Eye (tissue), 1 donor: ENCODE measurements at regions not wholly inside any gene's neighbourhood (a gene's known extent, or its start where the extent isn't known, plus 50 kb on each side); places are given as distances from the start of the nearest gene placed in this dataset.
A peak's percentile ranks its signal among the peaks of the same experiment; 100 is the strongest.

Experiments used
- DNase-seq: peaks from one replicate; pipeline ENCODE4 v3.0.0-alpha.2; 2015

DNA sequence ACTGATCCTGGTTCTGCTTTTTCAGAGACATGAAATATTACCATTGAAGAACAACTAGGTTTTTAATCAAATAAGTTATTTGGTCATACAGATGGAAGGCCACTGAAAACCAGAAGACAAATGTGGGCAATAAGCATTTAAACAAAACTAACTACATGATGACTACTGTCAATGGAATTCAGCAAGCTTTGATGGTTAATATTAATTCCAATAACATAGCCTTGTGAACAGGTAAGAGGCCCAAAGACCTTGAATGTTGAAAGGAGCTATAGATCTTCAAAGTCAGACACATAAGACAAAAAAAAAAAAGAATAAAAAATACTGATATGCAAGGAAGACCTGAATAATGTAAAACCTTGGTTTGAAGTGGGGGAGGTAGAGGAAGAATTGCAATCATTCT, 1955.6 kb upstream of the CELF4 start:
- no peak for DNase-seq

DNA sequence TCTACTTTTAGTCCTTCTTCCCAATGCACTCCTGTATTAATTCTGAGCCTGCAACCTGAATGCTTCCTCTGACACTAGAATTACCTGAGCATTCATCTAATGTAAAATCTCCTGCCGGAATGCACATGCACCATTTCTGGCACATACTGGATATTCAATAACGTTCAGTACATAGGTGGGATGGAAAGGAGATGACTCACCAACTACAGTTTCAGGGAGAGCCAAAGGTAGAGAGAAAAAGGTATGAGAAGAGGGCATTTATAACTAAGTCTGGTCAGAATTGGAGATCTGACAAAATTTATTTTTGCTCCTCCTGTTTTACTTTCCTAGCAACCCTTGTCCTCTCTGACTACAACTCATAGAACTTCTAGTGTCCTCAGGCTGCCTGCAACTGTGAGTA, 1954.1 kb upstream of the CELF4 start:
- no peak for DNase-seq

DNA sequence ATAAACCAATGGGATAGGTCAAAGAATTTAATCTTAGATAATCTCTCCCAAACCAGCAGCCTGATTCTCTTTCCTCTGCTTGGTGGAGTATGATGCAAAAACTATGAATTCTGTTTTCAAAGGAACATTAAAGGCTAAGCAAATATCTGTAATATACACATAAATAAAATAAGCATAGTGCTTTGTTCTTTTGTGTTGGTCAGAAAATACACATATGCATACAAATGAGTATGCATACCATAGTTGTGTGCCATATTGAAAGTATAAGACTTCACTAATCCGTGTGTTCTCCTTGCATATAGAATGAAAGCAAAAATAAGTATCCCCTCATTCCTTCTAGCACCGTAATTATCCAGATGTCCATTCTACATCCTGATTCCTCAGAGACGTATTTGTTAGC, 1949.7 kb upstream of the CELF4 start:
- DNase-seq, result no peak

DNA sequence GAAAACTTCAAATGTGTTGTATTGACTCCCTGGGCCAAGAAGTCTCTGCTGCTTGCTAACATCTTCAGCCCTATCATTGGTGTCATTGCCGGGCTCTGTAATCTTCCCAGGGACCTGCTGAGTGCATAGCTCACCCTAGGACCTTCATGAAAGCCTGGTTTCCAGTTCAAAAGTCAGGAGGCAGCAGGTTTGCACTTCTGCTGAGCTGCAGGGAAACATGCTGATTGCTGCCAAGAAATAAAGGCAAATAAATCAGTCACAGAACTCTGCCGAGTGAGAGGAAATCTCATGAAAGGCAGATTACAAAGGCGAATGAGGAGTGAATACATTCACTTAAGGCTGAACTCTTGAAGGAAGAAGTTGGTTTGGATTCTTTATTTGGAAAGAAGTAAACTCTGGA, 1947.6 kb upstream of the CELF4 start:
- no peak for DNase-seq

DNA sequence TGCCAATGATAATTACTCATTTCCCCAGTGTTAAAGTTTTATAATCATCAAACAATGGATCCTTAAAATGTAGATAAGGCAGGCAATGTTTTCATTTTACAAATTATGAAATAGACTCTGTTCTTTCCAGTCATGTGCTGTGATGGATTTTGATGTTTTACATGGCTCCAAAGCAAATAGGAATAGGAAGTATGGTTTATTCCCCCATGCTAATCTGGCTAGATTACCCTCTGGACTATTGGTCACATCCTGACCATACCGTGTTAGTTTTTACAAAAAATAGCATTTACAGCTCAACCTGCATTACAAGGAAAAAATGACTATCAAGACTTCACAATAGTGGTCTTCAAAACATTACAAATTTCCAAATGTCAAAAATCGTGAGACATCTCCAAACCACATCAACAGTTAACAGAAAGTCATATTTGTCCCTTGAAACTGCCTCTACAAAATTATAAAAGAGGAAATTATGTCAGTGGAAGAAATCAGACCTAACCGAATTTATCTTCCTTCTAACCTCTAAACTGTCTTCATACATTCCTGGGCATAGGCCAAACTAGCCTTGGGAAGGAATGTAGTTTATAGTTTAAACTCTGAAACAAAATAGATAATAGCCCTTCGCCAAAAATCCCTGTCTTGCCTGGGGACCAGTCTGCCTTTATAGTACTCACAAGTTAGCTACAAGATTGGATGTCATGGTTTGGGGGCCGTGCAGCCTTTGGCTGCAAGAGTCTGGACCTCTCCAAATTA, 1941.2 kb upstream of the CELF4 start:
- no peak for DNase-seq

DNA sequence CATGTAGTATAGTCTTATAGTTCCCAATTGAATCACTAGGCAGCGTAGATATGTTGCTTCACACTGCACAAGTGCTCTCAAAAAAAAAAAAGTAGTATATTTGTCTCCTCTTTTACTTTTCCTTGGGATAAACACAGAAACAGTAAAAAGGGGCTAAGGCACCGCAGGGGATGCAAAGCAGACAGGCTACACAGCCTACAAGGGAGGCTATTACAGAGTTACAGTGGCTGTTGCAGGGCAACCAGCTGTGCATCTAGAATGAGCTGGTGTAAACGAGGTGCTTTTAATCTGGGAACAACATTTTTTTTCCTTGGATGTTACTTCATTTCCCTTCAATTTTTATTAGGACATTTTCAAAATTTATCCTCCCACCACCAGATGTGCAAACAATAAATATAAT, 1934.7 kb upstream of the CELF4 start:
- DNase-seq, result no peak

DNA sequence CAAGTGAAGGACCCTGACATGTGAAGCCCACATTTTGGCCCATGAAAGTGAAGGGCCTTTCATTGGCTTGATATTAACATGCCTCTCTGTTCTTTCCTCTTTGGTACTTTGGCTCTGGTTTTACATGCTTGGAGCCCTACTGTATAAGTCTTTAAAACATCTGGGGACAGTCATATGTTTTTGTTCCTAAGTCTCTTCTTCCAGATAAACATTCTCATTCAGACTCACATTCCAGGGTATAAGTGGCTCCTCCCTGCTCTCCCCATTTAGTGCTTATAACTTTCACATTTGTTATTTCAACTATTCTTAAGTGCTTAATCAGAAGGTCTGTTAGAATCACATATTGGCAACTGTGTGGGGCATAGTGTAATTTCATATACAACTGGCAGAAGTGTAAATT, 1932.2 kb upstream of the CELF4 start:
- no peak for DNase-seq

DNA sequence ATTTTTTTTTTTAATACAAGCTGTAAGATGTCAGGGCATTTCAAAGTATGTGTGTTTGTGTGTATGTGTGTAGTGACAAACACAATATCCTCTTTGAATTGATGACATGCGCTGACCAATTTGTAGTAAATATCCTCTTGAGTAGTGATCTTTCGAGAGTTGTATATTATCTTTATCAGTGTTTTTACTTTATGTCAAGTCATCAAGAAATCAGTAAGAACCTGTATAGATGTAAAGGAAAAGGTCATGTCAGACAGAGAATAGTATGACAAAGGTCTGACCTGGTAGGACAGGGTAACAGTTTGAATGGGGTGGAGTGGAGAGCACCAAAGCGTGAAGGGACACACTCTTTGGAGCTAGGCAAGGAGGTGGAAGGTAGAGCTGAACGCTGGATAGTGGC, 1931.4 kb upstream of the CELF4 start:
- DNase-seq, result no peak

DNA sequence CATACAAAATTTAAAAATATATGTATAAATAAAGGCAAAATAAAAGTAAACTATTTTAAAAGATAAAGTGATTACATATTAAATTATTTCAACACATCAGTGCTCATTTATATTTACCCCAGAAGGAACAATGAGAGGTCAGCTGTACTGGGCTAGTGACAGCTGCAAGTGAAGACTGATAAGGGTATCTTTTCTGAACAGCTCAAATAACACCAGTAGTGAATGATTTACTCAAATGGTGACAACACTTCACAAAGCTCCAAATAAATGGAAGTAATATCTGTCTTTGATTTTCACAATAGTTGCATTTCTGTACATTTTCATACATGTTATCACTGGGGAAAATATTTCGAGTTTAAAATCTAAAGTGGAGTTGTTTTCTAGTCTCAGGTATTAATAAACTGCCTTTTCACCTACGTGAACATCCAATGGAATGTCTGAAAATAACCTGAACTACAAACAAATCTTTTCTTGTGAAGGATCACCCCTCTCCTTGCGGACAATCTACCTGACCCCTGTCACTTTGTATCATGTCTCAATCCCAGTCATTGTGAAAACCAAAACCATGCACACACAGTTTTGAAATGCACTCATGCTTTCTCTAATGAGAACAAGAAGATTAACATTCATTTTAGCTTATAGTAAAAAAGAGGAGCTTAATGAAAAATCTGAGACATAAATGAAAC, 1928.8 kb upstream of the CELF4 start:
- peak; percentile 27 for DNase-seq

DNA sequence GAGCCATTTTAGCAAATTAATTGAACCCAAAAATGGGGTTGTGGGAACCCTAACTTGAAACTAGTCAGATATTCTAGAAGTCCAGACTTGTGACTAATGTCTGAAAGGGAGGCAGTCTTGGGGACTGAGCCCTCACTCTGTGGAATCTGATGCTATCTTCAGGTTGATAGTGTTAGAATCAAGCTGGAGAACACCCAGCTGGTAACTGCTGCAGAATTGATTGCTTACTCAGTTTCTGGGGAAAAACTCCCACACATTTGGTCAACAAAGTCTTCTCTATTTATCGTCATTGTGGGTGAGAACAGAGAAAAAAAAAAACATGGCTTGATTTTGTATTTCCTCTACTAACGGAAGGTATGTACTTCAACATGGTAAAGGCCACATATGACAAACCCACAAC, 1925.8 kb upstream of the CELF4 start:
- DNase-seq, result no peak

DNA sequence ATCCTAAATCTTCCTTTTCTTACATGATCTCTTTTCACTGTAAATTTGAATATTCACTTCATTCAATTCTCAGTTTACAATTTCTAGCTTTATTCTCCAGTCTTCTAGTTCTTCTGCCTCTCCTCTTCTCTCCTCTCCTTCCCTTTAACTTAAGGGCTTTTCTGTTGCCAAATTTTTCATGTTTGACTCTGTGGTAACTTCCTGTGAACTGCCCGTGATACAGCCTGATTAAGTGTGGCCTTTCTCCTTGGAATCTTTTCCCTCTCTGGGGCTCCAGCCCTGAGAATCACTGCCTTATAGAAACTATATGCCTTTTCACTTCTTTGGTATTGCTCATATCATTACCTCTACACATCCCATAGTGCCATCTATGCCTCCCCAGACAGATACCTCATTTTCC, 1923.8 kb upstream of the CELF4 start:
- no peak for DNase-seq

DNA sequence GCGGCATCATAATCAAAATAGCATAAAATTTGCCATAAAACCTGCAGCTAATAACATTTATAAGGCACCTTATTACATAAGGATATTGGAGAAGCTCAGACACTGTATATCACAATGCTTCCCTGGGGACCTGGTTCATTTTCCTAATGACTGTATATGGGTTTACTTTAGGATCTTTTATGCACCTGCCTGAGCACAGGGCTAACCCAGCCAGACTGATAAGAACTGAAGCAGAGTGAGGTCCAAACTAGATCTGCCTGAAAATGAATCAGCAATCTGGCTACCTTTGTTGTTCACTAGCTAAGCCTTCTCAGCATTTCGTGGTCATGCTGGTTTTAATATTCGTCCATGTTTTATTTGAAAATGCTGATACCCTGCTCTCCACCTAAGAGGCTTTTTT, 1922.3 kb upstream of the CELF4 start:
- DNase-seq, result no peak

DNA sequence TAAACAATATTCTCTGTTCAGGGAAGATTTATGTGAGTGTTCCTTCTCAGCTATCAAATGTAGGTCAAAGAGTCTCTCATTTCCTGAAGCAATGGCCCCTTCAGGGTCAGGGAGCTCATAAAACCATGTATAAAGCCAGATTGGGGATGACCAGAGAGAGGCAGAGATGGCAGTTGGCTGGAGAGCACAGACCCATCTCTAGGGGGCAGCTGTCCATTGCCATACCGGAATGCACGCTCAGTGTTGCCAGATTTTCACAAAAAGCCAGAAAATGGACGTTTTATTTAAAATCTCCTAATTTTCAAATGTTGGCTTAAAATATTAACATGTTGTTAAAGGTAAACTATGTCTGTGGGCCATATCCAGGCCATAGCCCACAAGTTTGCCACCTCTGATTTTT, 1920.7 kb upstream of the CELF4 start:
- no peak for DNase-seq

DNA sequence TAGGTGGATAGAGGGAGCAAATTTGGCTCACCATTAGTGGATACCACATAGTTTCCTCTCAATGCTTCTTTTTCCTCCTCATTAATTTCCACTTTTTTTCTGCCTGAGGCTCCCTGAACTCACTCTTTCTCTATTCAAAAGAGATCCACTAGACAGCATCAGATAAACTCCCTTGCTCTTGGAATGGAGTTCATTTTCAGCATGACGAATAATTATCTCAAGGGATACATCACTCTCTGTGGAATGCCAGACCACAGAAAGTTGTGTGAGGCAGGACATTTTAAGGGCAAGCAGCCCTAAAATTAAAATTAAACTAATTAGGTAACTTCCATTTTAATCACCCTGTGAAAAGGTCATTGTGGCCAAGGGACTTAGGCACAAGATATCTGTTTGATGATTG, 1920.1 kb upstream of the CELF4 start:
- DNase-seq, result no peak

DNA sequence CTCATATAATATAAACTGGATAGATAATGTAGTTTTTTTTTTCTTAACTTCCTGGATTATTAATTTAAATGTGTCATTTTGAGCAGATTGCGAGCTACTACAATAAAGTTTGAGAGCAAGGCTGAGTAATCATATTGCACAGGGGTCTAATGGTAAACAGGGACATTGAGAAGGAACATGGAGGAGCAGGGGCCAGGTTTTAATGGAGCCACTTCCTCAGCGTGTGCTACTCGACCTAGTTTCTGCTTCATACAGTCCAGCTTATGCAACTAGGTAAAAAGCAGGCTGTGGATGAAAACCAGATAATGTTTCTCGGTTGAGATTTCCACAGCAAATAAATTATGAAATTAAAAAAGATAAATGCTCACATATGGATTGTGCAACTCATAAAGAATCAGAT, 1915.7 kb upstream of the CELF4 start:
- DNase-seq, result no peak

DNA sequence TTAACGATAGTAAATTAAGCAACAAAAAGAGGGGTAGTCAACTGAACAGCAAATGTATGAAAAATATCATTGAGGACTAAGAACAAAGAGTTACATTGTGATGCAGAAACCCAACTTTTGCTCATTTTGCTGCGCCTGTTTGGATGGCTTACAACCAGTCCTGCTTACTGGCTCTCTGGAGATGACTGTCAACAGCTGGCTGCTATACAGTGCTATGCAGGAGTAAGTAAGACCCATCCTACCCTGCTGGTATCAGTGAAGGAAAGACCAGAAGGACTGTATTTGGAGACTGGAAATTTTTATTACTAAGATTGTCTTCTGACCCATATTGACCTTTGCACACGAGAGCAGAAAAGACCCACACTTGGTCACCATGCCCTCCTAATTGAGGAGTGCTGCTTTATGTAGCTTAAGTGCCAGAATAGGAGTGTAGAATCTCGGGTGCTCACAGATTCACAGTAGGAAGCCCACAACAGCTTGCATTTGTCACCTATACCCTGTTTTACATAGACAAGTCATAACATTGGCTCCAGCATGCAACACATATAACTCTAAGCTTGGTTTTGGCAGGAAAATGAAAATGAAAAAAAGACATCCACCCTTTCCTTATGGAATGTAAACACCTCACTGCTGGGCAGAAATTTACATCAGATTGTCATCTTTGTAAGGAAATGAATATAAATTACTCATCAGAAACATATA, 1915.0 kb upstream of the CELF4 start:
- no peak for DNase-seq

DNA sequence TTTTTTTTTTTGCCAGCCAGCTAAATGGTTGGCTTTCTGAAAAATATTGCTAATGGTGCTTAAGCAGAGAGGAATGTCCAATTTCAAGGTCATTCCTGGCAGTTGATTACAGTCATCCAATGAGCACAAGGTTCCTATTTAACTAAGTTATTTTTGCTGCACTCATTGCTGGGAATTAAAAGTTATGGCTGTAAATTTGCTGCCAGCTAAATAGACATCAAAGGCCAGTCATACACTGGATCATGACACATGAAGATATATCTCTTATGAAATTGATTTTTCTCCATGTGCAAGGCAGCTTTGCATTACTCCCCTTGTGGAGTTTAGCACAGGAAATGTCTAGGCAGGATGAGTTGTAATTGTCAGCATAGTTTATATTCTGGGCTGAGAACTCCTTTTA, 1898.4 kb upstream of the CELF4 start:
- no peak for DNase-seq

DNA sequence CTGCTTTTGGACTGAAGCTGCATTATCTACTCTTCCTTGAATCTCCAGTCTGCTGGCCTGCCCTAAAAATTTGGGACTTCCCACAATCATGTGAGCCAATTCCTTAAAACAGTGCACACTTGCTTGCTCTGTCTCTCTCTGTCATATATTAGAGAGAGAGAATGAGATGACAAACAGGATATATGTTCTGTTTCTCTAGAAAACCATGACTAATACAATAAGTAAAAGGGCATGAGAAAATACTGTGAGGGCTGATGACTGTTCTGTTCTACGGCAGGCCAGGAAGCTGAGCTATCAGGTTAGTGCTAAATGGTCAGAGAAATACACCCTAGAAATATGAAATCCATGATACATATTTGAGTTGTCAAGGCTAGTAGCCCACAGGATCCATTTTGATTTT, 1896.8 kb upstream of the CELF4 start:
- DNase-seq, result no peak

DNA sequence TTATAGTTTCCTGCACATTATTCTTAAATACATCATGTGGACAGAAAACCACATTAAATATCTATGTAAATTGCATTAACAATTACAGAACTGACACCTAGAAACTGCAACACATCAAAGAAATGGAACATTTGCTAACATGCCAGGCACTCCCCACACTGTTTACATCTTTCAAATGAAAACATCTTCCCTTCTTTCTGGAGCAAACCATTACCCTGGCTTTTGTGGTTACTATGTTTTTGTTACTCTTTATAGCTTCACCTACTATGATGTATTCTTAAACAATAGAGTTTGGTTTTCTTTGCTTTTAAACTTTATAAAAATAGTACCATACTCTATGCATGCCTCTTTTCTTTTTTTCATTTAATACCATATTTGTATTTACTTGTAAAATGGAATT, 1894.5 kb upstream of the CELF4 start:
- DNase-seq, result no peak

DNA sequence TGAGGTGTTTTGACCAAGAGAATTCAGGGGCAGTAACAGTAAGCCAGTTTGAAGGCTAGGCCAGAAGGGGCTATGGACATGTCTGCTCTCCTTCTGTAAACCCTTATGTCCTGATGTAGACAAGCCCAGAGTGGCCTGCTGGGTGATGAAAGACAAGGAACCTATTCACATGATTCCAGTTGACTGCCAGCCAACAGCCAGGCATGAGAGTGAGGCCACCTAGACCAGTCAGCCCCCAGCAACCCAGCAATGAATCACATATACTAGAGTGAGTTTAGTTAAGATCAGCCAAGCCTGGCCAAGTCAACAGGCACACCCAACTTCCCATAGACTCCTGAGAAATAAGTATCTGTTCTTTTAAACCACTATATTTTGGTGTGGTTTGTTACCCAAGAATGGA, 1889.7 kb upstream of the CELF4 start:
- no peak for DNase-seq

DNA sequence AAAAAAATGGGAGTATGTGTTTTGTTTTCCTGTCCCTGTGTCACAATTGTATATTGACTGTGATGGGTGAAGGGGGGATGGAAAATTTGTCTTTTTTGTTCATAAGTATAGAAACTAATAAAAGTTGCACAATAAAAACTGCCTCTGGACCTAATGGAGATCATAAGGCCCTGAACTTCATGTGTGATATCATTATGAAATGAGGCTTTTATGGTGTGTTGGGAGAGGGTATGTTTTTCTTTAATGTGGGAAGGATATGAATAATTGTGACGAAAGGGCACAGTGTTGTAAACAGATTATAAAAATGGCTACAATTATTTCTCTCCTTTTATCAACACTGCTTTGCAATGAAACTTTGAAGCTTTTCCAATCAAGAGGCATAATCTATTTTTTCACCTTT, 1889.3 kb upstream of the CELF4 start:
- no peak for DNase-seq

DNA sequence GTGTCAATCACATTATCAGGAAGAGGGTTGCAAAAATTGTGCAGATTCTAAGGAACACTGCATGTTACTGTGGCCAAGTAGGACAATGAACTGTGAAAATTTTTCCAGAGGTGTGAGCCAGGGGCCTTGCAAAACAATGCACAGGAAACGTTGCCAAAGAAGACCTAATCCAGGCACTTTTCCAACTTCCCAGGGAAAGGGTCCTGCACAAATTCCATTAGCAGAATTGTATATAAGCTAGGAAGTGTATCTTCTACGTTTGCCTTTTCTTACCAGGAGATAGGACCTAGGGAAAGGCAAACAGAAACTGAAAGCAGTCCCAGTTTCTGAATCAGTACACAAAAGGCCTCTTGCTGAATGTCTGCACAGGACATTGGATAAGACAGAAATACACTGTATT, 1888.3 kb upstream of the CELF4 start:
- peak; percentile 75 for DNase-seq

DNA sequence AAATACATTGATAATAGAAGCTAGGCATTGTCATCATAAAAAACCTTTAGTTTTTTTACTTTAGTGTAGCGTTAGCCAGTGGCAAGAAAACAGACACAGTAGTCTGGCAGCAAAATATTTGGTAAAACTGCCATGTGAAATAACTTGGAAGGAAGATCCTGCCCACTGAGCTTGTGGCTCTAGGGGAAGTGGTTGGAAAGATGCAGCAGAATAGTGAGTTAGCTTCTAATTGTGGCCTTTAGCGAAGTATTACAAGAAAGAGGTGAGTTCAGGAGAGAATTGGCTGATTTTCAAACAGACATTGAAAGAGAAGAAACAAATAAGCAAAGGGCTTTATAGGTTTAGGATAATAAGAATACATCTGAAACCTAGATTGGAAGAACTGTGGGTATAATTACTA, 1887.8 kb upstream of the CELF4 start:
- DNase-seq, result no peak

DNA sequence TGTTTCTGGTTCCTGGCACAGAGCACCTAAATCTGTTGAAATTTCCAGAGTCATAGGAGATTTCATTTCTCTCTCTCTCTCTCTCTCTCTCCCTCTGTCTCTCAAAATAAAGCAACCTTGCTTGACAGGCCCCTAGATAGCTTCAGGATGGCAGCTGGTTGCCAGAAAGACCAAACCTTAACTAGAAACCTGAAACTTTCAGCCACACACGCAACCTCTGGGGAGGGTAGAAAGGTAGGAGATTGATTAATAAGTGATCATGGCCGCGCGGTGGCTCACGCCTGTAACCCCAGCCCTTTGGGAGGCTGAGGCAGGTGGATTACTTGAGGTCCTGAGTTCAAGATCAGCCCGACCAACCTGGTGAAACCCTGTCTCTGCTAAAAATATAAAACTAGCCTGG, 1885.4 kb upstream of the CELF4 start:
- no peak for DNase-seq
